Retina (tissue), 1 donor: ENCODE measurements at regions not wholly inside any gene's neighbourhood (a gene's known extent, or its start where the extent isn't known, plus 50 kb on each side); places are given as distances from the start of the nearest gene placed in this dataset.
"Not testable (repeated sequence)": the region's sequence is repeated elsewhere in the genome, so short reads cannot be mapped to it uniquely, and the experiment has no call there.

Source experiments
- DNase-seq: peaks from one replicate; pipeline ENCODE4 v3.0.0-alpha.2; 2016

- no peak for DNase-seq
Observed at GRCh38 chr14:106302661-106303060, 776.3 kb downstream of the TMEM121 start.

- no peak for DNase-seq
Observed at GRCh38 chr14:106304271-106304670, 777.9 kb downstream of the TMEM121 start.

- no peak for DNase-seq
Observed at GRCh38 chr14:106308839-106309389, 782.5 kb downstream of the TMEM121 start.

GRCh38 chr14:106309423-106309822 lies 783.0 kb downstream of the TMEM121 start:
- no peak for DNase-seq

- DNase-seq: no peak
Observed at GRCh38 chr14:106315436-106315835, 789.1 kb downstream of the TMEM121 start.

- DNase-seq: no peak
Observed at GRCh38 chr14:106317593-106317992, 791.2 kb downstream of the TMEM121 start.

GRCh38 chr14:106318700-106319099 lies 792.3 kb downstream of the TMEM121 start:
- DNase-seq: no peak

- DNase-seq: not testable (repeated sequence)
Observed at GRCh38 chr14:106323970-106324369, 797.6 kb downstream of the TMEM121 start.

GRCh38 chr14:106327234-106327633 lies 800.9 kb downstream of the TMEM121 start:
- DNase-seq: no peak

- DNase-seq: not testable (repeated sequence)
Observed at GRCh38 chr14:106327702-106328353, 801.4 kb downstream of the TMEM121 start.

- not testable (repeated sequence) for DNase-seq
Observed at GRCh38 chr14:106329243-106329642, 802.9 kb downstream of the TMEM121 start.

- not testable (repeated sequence) for DNase-seq
Observed at GRCh38 chr14:106329987-106330774, 803.8 kb downstream of the TMEM121 start.

- DNase-seq: not testable (repeated sequence)
Observed at GRCh38 chr14:106334428-106335109, 808.2 kb downstream of the TMEM121 start.

GRCh38 chr14:106335110-106335429 lies 808.7 kb downstream of the TMEM121 start:
- not testable (repeated sequence) for DNase-seq

- not testable (repeated sequence) for DNase-seq
Observed at GRCh38 chr14:106338775-106339174, 812.4 kb downstream of the TMEM121 start.

GRCh38 chr14:106340658-106341057 lies 814.3 kb downstream of the TMEM121 start:
- not testable (repeated sequence) for DNase-seq

GRCh38 chr14:106341161-106341560 lies 814.8 kb downstream of the TMEM121 start:
- not testable (repeated sequence) for DNase-seq

- DNase-seq: no peak
Observed at GRCh38 chr14:106343626-106344025, 817.2 kb downstream of the TMEM121 start.

GRCh38 chr14:106344065-106344614 lies 817.8 kb downstream of the TMEM121 start:
- not testable (repeated sequence) for DNase-seq

- DNase-seq: not testable (repeated sequence)
Observed at GRCh38 chr14:106344791-106345479, 818.6 kb downstream of the TMEM121 start.

- no peak for DNase-seq
Observed at GRCh38 chr14:106346084-106346483, 819.7 kb downstream of the TMEM121 start.

- DNase-seq: no peak
Observed at GRCh38 chr14:106346534-106347290, 820.3 kb downstream of the TMEM121 start.
